ENCODE measurements at regions not wholly inside any gene's neighbourhood (a gene's known extent, or its start where the extent isn't known, plus 50 kb on each side); places are given as distances from the start of the nearest gene placed in this dataset.
"Not testable (repeated sequence)": the region's sequence is repeated elsewhere in the genome, so short reads cannot be mapped to it uniquely, and the experiment has no call there.

- DNase-seq (ENCODE audit: low read depth in 6 of 9, low spot score in 9 of 9): no peak
- 59% methylated on average over 3 of the region's 3 CpGs for WGBS
- H3K4me1 ChIP-seq (ENCODE audit: control insufficient read depth in 2 of 2, insufficient read depth in 2 of 2, low read length in 2 of 2): no peaks in the 10 kb centered on the region
- H3K27ac ChIP-seq (ENCODE audit: low read depth in 1 of 2, low read length in 1 of 2): no peak overlapping the region
- no peaks in the 10 kb centered on the region for H3K9me3 ChIP-seq (ENCODE audit: control insufficient read depth in 2 of 2, insufficient read depth in 1 of 2, low read length in 1 of 2)
- no peaks in the 10 kb centered on the region for H3K27me3 ChIP-seq (ENCODE audit: control insufficient read depth in 2 of 2, insufficient read depth in 1 of 2, low read length in 1 of 2)
- no peaks in the 10 kb centered on the region for H3K36me3 ChIP-seq (ENCODE audit: control insufficient read depth in 2 of 2, insufficient read depth in 2 of 2, low read length in 1 of 2)
- no peak overlapping the region for H3K4me3 ChIP-seq (ENCODE audit: low read length in 2 of 2)
These were observed 355.2 kb downstream of the RAB38 start for GRCh38 chr11:87820011-87820410.

GRCh38 chr11:87819151-87819550 lies 356.1 kb downstream of the RAB38 start:
- Histone ChIP-seq H3K27me3 (ENCODE audit: control insufficient read depth in 2 of 2, insufficient read depth in 1 of 2, low read length in 1 of 2) (no peaks in the 10 kb centered on the region), H3K36me3 (ENCODE audit: control insufficient read depth in 2 of 2, insufficient read depth in 2 of 2, low read length in 1 of 2) (no peaks in the 10 kb centered on the region), H3K9me3 (ENCODE audit: control insufficient read depth in 2 of 2, insufficient read depth in 1 of 2, low read length in 1 of 2) (no peaks in the 10 kb centered on the region), H3K4me1 (ENCODE audit: control insufficient read depth in 2 of 2, insufficient read depth in 2 of 2, low read length in 2 of 2) (no peaks in the 10 kb centered on the region), H3K4me3 (ENCODE audit: low read length in 2 of 2) (no peak overlapping the region), H3K27ac (ENCODE audit: low read depth in 1 of 2, low read length in 1 of 2) (no peak overlapping the region)
- no peak for DNase-seq (ENCODE audit: low read depth in 6 of 9, low spot score in 9 of 9)
- 38% methylated on average over 1 of the region's 1 CpG for WGBS

- 86% methylated on average over 10 of the region's 10 CpGs for WGBS
- no peak for DNase-seq (ENCODE audit: low read depth in 6 of 9, low spot score in 9 of 9)
- Histone ChIP-seq H3K27ac (ENCODE audit: low read depth in 1 of 2, low read length in 1 of 2) (no peak overlapping the region), H3K36me3 (ENCODE audit: control insufficient read depth in 2 of 2, insufficient read depth in 2 of 2, low read length in 1 of 2) (no peaks in the 10 kb centered on the region), H3K4me1 (ENCODE audit: control insufficient read depth in 2 of 2, insufficient read depth in 2 of 2, low read length in 2 of 2) (no peaks in the 10 kb centered on the region), H3K4me3 (ENCODE audit: low read length in 2 of 2) (no peak overlapping the region), H3K27me3 (ENCODE audit: control insufficient read depth in 2 of 2, insufficient read depth in 1 of 2, low read length in 1 of 2) (no peaks in the 10 kb centered on the region), H3K9me3 (ENCODE audit: control insufficient read depth in 2 of 2, insufficient read depth in 1 of 2, low read length in 1 of 2) (no peaks in the 10 kb centered on the region)
These were observed 362.5 kb downstream of the RAB38 start for GRCh38 chr11:87812571-87813365.

GRCh38 chr11:87810486-87810885 lies 364.8 kb downstream of the RAB38 start:
- no peaks in the 10 kb centered on the region for H3K9me3 ChIP-seq (ENCODE audit: control insufficient read depth in 2 of 2, insufficient read depth in 1 of 2, low read length in 1 of 2)
- no peak for DNase-seq (ENCODE audit: low read depth in 6 of 9, low spot score in 9 of 9)
- H3K4me1 ChIP-seq (ENCODE audit: control insufficient read depth in 2 of 2, insufficient read depth in 2 of 2, low read length in 2 of 2): no peaks in the 10 kb centered on the region
- H3K27me3 ChIP-seq (ENCODE audit: control insufficient read depth in 2 of 2, insufficient read depth in 1 of 2, low read length in 1 of 2): no peaks in the 10 kb centered on the region
- WGBS: 95% methylated on average over 4 of the region's 4 CpGs
- no peak overlapping the region for H3K4me3 ChIP-seq (ENCODE audit: low read length in 2 of 2)
- no peak overlapping the region for H3K27ac ChIP-seq (ENCODE audit: low read depth in 1 of 2, low read length in 1 of 2)
- no peaks in the 10 kb centered on the region for H3K36me3 ChIP-seq (ENCODE audit: control insufficient read depth in 2 of 2, insufficient read depth in 2 of 2, low read length in 1 of 2)

- H3K4me3 ChIP-seq (ENCODE audit: low read length in 2 of 2): no peak overlapping the region
- no peaks in the 10 kb centered on the region for H3K27me3 ChIP-seq (ENCODE audit: control insufficient read depth in 2 of 2, insufficient read depth in 1 of 2, low read length in 1 of 2)
- WGBS: 83% methylated on average over 2 of the region's 2 CpGs
- no peaks in the 10 kb centered on the region for H3K36me3 ChIP-seq (ENCODE audit: control insufficient read depth in 2 of 2, insufficient read depth in 2 of 2, low read length in 1 of 2)
- no peak overlapping the region for H3K27ac ChIP-seq (ENCODE audit: low read depth in 1 of 2, low read length in 1 of 2)
- no peak for DNase-seq (ENCODE audit: low read depth in 6 of 9, low spot score in 9 of 9)
- no peaks in the 10 kb centered on the region for H3K4me1 ChIP-seq (ENCODE audit: control insufficient read depth in 2 of 2, insufficient read depth in 2 of 2, low read length in 2 of 2)
- H3K9me3 ChIP-seq (ENCODE audit: control insufficient read depth in 2 of 2, insufficient read depth in 1 of 2, low read length in 1 of 2): no peaks in the 10 kb centered on the region
These were observed 366.0 kb downstream of the RAB38 start for GRCh38 chr11:87809256-87809655.

- Histone ChIP-seq H3K27me3 (ENCODE audit: control insufficient read depth in 2 of 2, insufficient read depth in 1 of 2, low read length in 1 of 2) (no peaks in the 10 kb centered on the region), H3K4me1 (ENCODE audit: control insufficient read depth in 2 of 2, insufficient read depth in 2 of 2, low read length in 2 of 2) (no peaks in the 10 kb centered on the region), H3K36me3 (ENCODE audit: control insufficient read depth in 2 of 2, insufficient read depth in 2 of 2, low read length in 1 of 2) (no peaks in the 10 kb centered on the region), H3K4me3 (ENCODE audit: low read length in 2 of 2) (no peak overlapping the region), H3K27ac (ENCODE audit: low read depth in 1 of 2, low read length in 1 of 2) (no peak overlapping the region), H3K9me3 (ENCODE audit: control insufficient read depth in 2 of 2, insufficient read depth in 1 of 2, low read length in 1 of 2) (no peaks in the 10 kb centered on the region)
- DNase-seq (ENCODE audit: low read depth in 6 of 9, low spot score in 9 of 9): no peak
These were observed 371.1 kb downstream of the RAB38 start for GRCh38 chr11:87804176-87804575.

DNA sequence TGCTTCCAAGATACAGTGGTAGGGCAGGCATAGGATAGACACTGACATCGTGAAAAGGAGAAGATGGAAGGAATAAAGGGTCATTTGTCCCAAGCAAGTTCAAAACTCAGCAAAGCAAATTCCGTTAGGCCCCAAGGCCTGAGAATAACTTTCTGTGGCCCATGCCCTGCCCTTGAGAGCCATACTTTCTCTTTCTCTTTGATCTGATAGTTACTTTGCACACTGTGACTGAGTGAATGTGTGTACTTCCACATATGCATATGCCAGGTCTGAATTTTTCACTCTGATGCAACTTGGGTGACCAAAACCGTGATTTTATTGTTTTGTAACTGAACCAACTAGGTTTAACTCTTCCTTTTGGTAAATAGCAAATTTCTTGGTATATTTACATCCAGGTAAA lies 371.5 kb downstream of the RAB38 start:
- 86% methylated on average over 3 of the region's 3 CpGs for WGBS
- Histone ChIP-seq H3K36me3 (ENCODE audit: control insufficient read depth in 2 of 2, insufficient read depth in 2 of 2, low read length in 1 of 2) (no peaks in the 10 kb centered on the region), H3K27ac (ENCODE audit: low read depth in 1 of 2, low read length in 1 of 2) (no peak overlapping the region), H3K9me3 (ENCODE audit: control insufficient read depth in 2 of 2, insufficient read depth in 1 of 2, low read length in 1 of 2) (no peaks in the 10 kb centered on the region), H3K4me3 (ENCODE audit: low read length in 2 of 2) (no peak overlapping the region), H3K27me3 (ENCODE audit: control insufficient read depth in 2 of 2, insufficient read depth in 1 of 2, low read length in 1 of 2) (no peaks in the 10 kb centered on the region), H3K4me1 (ENCODE audit: control insufficient read depth in 2 of 2, insufficient read depth in 2 of 2, low read length in 2 of 2) (no peaks in the 10 kb centered on the region)
- DNase-seq (ENCODE audit: low read depth in 6 of 9, low spot score in 9 of 9): no peak

DNA sequence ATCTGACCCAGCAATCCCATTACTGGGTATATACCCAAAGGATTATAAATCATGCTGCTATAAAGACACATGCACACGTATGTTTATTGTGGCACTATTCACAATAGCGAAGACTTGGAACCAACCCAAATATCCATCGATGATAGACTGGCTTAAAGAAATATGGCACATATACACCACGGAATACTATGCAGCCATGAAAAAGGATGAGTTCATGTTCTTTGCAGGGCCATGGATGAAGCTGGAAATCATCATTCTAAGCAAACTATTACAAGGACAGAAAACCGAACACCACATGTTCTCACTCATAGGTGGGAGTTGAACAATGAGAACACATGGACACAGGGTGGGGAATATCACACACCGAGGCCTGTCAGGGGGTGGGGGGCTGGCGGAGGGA lies 390.4 kb downstream of the RAB38 start:
- not testable (repeated sequence) for H3K4me1 ChIP-seq (ENCODE audit: control insufficient read depth in 2 of 2, insufficient read depth in 2 of 2, low read length in 2 of 2)
- 94% methylated on average over 7 of the region's 7 CpGs for WGBS

GRCh38 chr11:87780068-87780413 lies 395.2 kb downstream of the RAB38 start:
- H3K36me3 ChIP-seq (ENCODE audit: control insufficient read depth in 2 of 2, insufficient read depth in 2 of 2, low read length in 1 of 2): no peaks in the 10 kb centered on the region
- H3K27ac ChIP-seq (ENCODE audit: low read depth in 1 of 2, low read length in 1 of 2): no peak overlapping the region

More for the DNA sequence above, 390.4 kb downstream of the RAB38 start:
- H3K27ac ChIP-seq (ENCODE audit: low read depth in 1 of 2, low read length in 1 of 2); H3K4me3 ChIP-seq (ENCODE audit: low read length in 2 of 2); H3K9me3 ChIP-seq (ENCODE audit: control insufficient read depth in 2 of 2, insufficient read depth in 1 of 2, low read length in 1 of 2); DNase-seq (ENCODE audit: low read depth in 6 of 9, low spot score in 9 of 9); H3K27me3 ChIP-seq (ENCODE audit: control insufficient read depth in 2 of 2, insufficient read depth in 1 of 2, low read length in 1 of 2); H3K36me3 ChIP-seq (ENCODE audit: control insufficient read depth in 2 of 2, insufficient read depth in 2 of 2, low read length in 1 of 2): not testable (repeated sequence)

More at GRCh38 chr11:87780068-87780413, 395.2 kb downstream of the RAB38 start:
- no peak overlapping the region for H3K4me3 ChIP-seq (ENCODE audit: low read length in 2 of 2)
- H3K9me3 ChIP-seq (ENCODE audit: control insufficient read depth in 2 of 2, insufficient read depth in 1 of 2, low read length in 1 of 2): no peaks in the 10 kb centered on the region
- no peak for DNase-seq (ENCODE audit: low read depth in 6 of 9, low spot score in 9 of 9)
- no peaks in the 10 kb centered on the region for H3K27me3 ChIP-seq (ENCODE audit: control insufficient read depth in 2 of 2, insufficient read depth in 1 of 2, low read length in 1 of 2)
- no peaks in the 10 kb centered on the region for H3K4me1 ChIP-seq (ENCODE audit: control insufficient read depth in 2 of 2, insufficient read depth in 2 of 2, low read length in 2 of 2)
